Lower leg skin (tissue), 3 donors: ENCODE measurements at regions not wholly inside any gene's neighbourhood (a gene's known extent, or its start where the extent isn't known, plus 50 kb on each side); places are given as distances from the start of the nearest gene placed in this dataset.

Experiments
- CTCF ChIP-seq, 3 donors: fragments of 450-650 bp; IDR thresholded peaks; one replicate each; pipeline ENCODE4 v1.5.1; 2016; ENCODE audit warnings: antibody characterized with exemption in 3 of 3, mild to moderate bottlenecking in 3 of 3, moderate library complexity in 2 of 3
- POLR2A ChIP-seq, 2 donors: fragments of 450-650 bp; IDR thresholded peaks; one replicate each; pipeline ENCODE4 v1.6.1; 2016 to 2017; ENCODE audit warnings: antibody characterized with exemption in 2 of 2, mild to moderate bottlenecking in 1 of 2, moderate library complexity in 1 of 2

- TF ChIP-seq POLR2A (IDR thresholded peaks at IDR 0.05) (no peak), CTCF (IDR thresholded peaks at IDR 0.05) (no peak)
These were observed 1443.9 kb downstream of the SUCLG1 start for GRCh38 chr2:83015035-83015715.
